ENCODE measurements at regions not wholly inside any gene's neighbourhood (a gene's known extent, or its start where the extent isn't known, plus 50 kb on each side); places are given as distances from the start of the nearest gene placed in this dataset.

GRCh38 chr3:163936543-163936942 is 1141.8 kb downstream of the SI start:
- no peaks in the 10 kb centered on the region for H3K4me1 ChIP-seq (ENCODE audit: control insufficient read depth in 2 of 2, insufficient read depth in 2 of 2, low read length in 2 of 2)
- H3K4me1 Mint-ChIP-seq = no peaks in the 10 kb centered on the region
- ATAC-seq (no peak), DNase-seq (no peak)
- no peaks in the 10 kb centered on the region for H3K27me3 Mint-ChIP-seq
- H3K4me3 Mint-ChIP-seq = no peak overlapping the region
- no peaks in the 10 kb centered on the region for H3K36me3 Mint-ChIP-seq
- H3K4me3 ChIP-seq (ENCODE audit: low read length) = no peak overlapping the region
- ChIA-PET POLR2A (no interaction called here), CTCF (no interaction called here)
- H3K27me3 ChIP-seq (ENCODE audit: control insufficient read depth in 2 of 2, insufficient read depth in 2 of 2, low read length in 2 of 2) = no peaks in the 10 kb centered on the region
- no peak overlapping the region for H3K27ac ChIP-seq (ENCODE audit: low read depth, low read length)
- H3K9me3 Mint-ChIP-seq = peaks cover 0 to 11% (median 3%) of the 10 kb centered on the region in 11 donors
- intact Hi-C loops (cut with micrococcal nuclease) = no loop called here
- no peaks in the 10 kb centered on the region for H3K9me3 ChIP-seq (ENCODE audit: control insufficient read depth in 2 of 3, low read length in 3 of 3)
- H3K27ac Mint-ChIP-seq = no peak overlapping the region
- H3K36me3 ChIP-seq (ENCODE audit: control insufficient read depth in 2 of 3, insufficient read depth in 3 of 3, low read length in 3 of 3) = no peaks in the 10 kb centered on the region

- H3K36me3 Mint-ChIP-seq = no peaks in the 10 kb centered on the region
- H3K4me3 ChIP-seq (ENCODE audit: low read length) = no peak overlapping the region
- H3K27me3 ChIP-seq (ENCODE audit: control insufficient read depth in 2 of 2, insufficient read depth in 2 of 2, low read length in 2 of 2) = no peaks in the 10 kb centered on the region
- intact Hi-C loops (cut with micrococcal nuclease) = no loop called here
- no peaks in the 10 kb centered on the region for H3K4me1 Mint-ChIP-seq
- POLR2A ChIA-PET = no interaction called here
- H3K27ac Mint-ChIP-seq = no peak overlapping the region
- H3K27me3 Mint-ChIP-seq = no peaks in the 10 kb centered on the region
- no peak overlapping the region for H3K27ac ChIP-seq (ENCODE audit: low read depth, low read length)
- no peaks in the 10 kb centered on the region for H3K9me3 ChIP-seq (ENCODE audit: control insufficient read depth in 2 of 3, low read length in 3 of 3)
- no peaks in the 10 kb centered on the region for H3K36me3 ChIP-seq (ENCODE audit: control insufficient read depth in 2 of 3, insufficient read depth in 3 of 3, low read length in 3 of 3)
- H3K9me3 Mint-ChIP-seq = peaks cover 0 to 10% (median 3%) of the 10 kb centered on the region in 11 donors
- no peak for DNase-seq
- CTCF ChIA-PET = no interaction called here
- no peaks in the 10 kb centered on the region for H3K4me1 ChIP-seq (ENCODE audit: control insufficient read depth in 2 of 2, insufficient read depth in 2 of 2, low read length in 2 of 2)
- no peak for ATAC-seq
- H3K4me3 Mint-ChIP-seq = no peak overlapping the region
Measured at GRCh38 chr3:163935411-163935810, 1142.9 kb downstream of the SI start.

GRCh38 chr3:163929069-163929652 is 1149.1 kb downstream of the SI start:
- Histone ChIP-seq H3K4me1 (ENCODE audit: control insufficient read depth in 2 of 2, insufficient read depth in 2 of 2, low read length in 2 of 2) (no peaks in the 10 kb centered on the region), H3K9me3 (ENCODE audit: control insufficient read depth in 2 of 3, low read length in 3 of 3) (no peaks in the 10 kb centered on the region), H3K27me3 (ENCODE audit: control insufficient read depth in 2 of 2, insufficient read depth in 2 of 2, low read length in 2 of 2) (no peaks in the 10 kb centered on the region), H3K4me3 (ENCODE audit: low read length) (no peak overlapping the region), H3K36me3 (ENCODE audit: control insufficient read depth in 2 of 3, insufficient read depth in 3 of 3, low read length in 3 of 3) (no peaks in the 10 kb centered on the region), H3K27ac (ENCODE audit: low read depth, low read length) (no peak overlapping the region)
- intact Hi-C loops (cut with micrococcal nuclease) = no loop called here
- Mint-ChIP-seq H3K4me3 (no peak overlapping the region), H3K36me3 (no peaks in the 10 kb centered on the region), H3K4me1 (no peaks in the 10 kb centered on the region), H3K27me3 (no peaks in the 10 kb centered on the region), H3K9me3 (peaks cover 0 to 11% (median 2%) of the 10 kb centered on the region in 11 donors), H3K27ac (no peak overlapping the region)
- ATAC-seq (no peak), DNase-seq (no peak)
- ChIA-PET CTCF (no interaction called here), POLR2A (no interaction called here)

DNA sequence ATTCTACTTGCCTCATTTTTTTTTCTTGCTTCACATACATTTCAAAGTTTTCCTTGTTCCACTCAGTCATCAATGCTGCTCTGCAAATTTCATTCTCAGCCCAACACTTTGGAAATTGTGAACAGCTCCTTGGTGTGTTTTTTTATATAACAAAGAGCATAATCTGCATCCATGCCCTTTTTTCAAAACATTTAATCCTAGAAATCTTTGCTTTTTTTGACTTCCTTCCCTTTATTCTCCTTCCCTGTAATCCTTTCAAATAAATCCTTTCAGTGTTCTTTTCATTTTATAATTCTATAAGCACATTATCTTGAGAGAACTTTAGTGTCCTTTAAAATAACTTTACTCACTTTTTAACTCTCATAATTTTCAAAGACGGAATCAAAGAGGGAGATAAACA is 1150.8 kb downstream of the SI start:
- H3K36me3 ChIP-seq (ENCODE audit: control insufficient read depth in 2 of 3, insufficient read depth in 3 of 3, low read length in 3 of 3) = no peaks in the 10 kb centered on the region
- no peaks in the 10 kb centered on the region for H3K9me3 ChIP-seq (ENCODE audit: control insufficient read depth in 2 of 3, low read length in 3 of 3)
- no peak overlapping the region for H3K27ac Mint-ChIP-seq
- H3K27me3 ChIP-seq (ENCODE audit: control insufficient read depth in 2 of 2, insufficient read depth in 2 of 2, low read length in 2 of 2) = no peaks in the 10 kb centered on the region
- ATAC-seq (no peak), DNase-seq (no peak)
- H3K27ac ChIP-seq (ENCODE audit: low read depth, low read length) = no peak overlapping the region
- no peaks in the 10 kb centered on the region for H3K4me1 ChIP-seq (ENCODE audit: control insufficient read depth in 2 of 2, insufficient read depth in 2 of 2, low read length in 2 of 2)
- H3K4me1 Mint-ChIP-seq = no peaks in the 10 kb centered on the region
- H3K27me3 Mint-ChIP-seq = no peaks in the 10 kb centered on the region
- ChIA-PET POLR2A (no interaction called here), CTCF (no interaction called here)
- H3K9me3 Mint-ChIP-seq = peaks cover 0 to 8% (median 2%) of the 10 kb centered on the region in 11 donors
- intact Hi-C loops (cut with micrococcal nuclease) = no loop called here
- H3K4me3 Mint-ChIP-seq = no peak overlapping the region
- no peak overlapping the region for H3K4me3 ChIP-seq (ENCODE audit: low read length)
- no peaks in the 10 kb centered on the region for H3K36me3 Mint-ChIP-seq

- Mint-ChIP-seq H3K36me3 (no peaks in the 10 kb centered on the region), H3K4me1 (no peaks in the 10 kb centered on the region), H3K27ac (no peak overlapping the region), H3K9me3 (peaks cover 0 to 8% (median 2%) of the 10 kb centered on the region in 11 donors), H3K4me3 (no peak overlapping the region), H3K27me3 (no peaks in the 10 kb centered on the region)
- H3K27ac ChIP-seq (ENCODE audit: low read depth, low read length) = no peak overlapping the region
- H3K4me1 ChIP-seq (ENCODE audit: control insufficient read depth in 2 of 2, insufficient read depth in 2 of 2, low read length in 2 of 2) = no peaks in the 10 kb centered on the region
- ChIA-PET CTCF (no interaction called here), POLR2A (no interaction called here)
- intact Hi-C loops (cut with micrococcal nuclease) = no loop called here
- DNase-seq = no peak
- no peaks in the 10 kb centered on the region for H3K27me3 ChIP-seq (ENCODE audit: control insufficient read depth in 2 of 2, insufficient read depth in 2 of 2, low read length in 2 of 2)
- ATAC-seq = no peak
- H3K4me3 ChIP-seq (ENCODE audit: low read length) = no peak overlapping the region
- no peaks in the 10 kb centered on the region for H3K9me3 ChIP-seq (ENCODE audit: control insufficient read depth in 2 of 3, low read length in 3 of 3)
- H3K36me3 ChIP-seq (ENCODE audit: control insufficient read depth in 2 of 3, insufficient read depth in 3 of 3, low read length in 3 of 3) = no peaks in the 10 kb centered on the region
Measured at GRCh38 chr3:163924600-163924999, 1153.7 kb downstream of the SI start.

- intact Hi-C loops (cut with micrococcal nuclease) = no loop called here
- Histone ChIP-seq H3K36me3 (ENCODE audit: control insufficient read depth in 2 of 3, insufficient read depth in 3 of 3, low read length in 3 of 3) (no peaks in the 10 kb centered on the region), H3K27me3 (ENCODE audit: control insufficient read depth in 2 of 2, insufficient read depth in 2 of 2, low read length in 2 of 2) (no peaks in the 10 kb centered on the region), H3K9me3 (ENCODE audit: control insufficient read depth in 2 of 3, low read length in 3 of 3) (no peaks in the 10 kb centered on the region), H3K4me3 (ENCODE audit: low read length) (no peak overlapping the region), H3K27ac (ENCODE audit: low read depth, low read length) (no peak overlapping the region), H3K4me1 (ENCODE audit: control insufficient read depth in 2 of 2, insufficient read depth in 2 of 2, low read length in 2 of 2) (no peaks in the 10 kb centered on the region)
- no peak overlapping the region for H3K4me3 Mint-ChIP-seq
- H3K4me1 Mint-ChIP-seq = no peaks in the 10 kb centered on the region
- H3K27ac Mint-ChIP-seq = no peak overlapping the region
- ATAC-seq (no peak), DNase-seq (no peak)
- H3K27me3 Mint-ChIP-seq = no peaks in the 10 kb centered on the region
- CTCF ChIA-PET = no interaction called here
- peaks cover 0 to 6% (median 3%) of the 10 kb centered on the region in 11 donors for H3K9me3 Mint-ChIP-seq
- POLR2A ChIA-PET = no interaction called here
- H3K36me3 Mint-ChIP-seq = no peaks in the 10 kb centered on the region
Measured at GRCh38 chr3:163919154-163919553, 1159.1 kb downstream of the SI start.

GRCh38 chr3:163916596-163917560 is 1161.4 kb downstream of the SI start:
- H3K36me3 Mint-ChIP-seq = no peaks in the 10 kb centered on the region

More at GRCh38 chr3:163916596-163917560, 1161.4 kb downstream of the SI start:
- ChIA-PET CTCF (no interaction called here), POLR2A (no interaction called here)
- intact Hi-C loops (cut with micrococcal nuclease) = no loop called here
- Histone ChIP-seq H3K9me3 (ENCODE audit: control insufficient read depth in 2 of 3, low read length in 3 of 3) (no peaks in the 10 kb centered on the region), H3K36me3 (ENCODE audit: control insufficient read depth in 2 of 3, insufficient read depth in 3 of 3, low read length in 3 of 3) (no peaks in the 10 kb centered on the region), H3K4me3 (ENCODE audit: low read length) (no peak overlapping the region), H3K4me1 (ENCODE audit: control insufficient read depth in 2 of 2, insufficient read depth in 2 of 2, low read length in 2 of 2) (no peaks in the 10 kb centered on the region), H3K27ac (ENCODE audit: low read depth, low read length) (no peak overlapping the region), H3K27me3 (ENCODE audit: control insufficient read depth in 2 of 2, insufficient read depth in 2 of 2, low read length in 2 of 2) (no peaks in the 10 kb centered on the region)
- Mint-ChIP-seq H3K27me3 (no peaks in the 10 kb centered on the region), H3K27ac (no peak overlapping the region), H3K4me3 (no peak overlapping the region), H3K9me3 (peaks cover 0 to 6% (median 1%) of the 10 kb centered on the region in 11 donors), H3K4me1 (no peaks in the 10 kb centered on the region)
- no peak for DNase-seq
- no peak for ATAC-seq

Data from naive thymus-derived CD4-positive, alpha-beta T cell (primary cell).